ENCODE measurements at regions not wholly inside any gene's neighbourhood (a gene's known extent, or its start where the extent isn't known, plus 50 kb on each side); places are given as distances from the start of the nearest gene placed in this dataset.

- intact Hi-C loops (cut with DNase I) = no loop called here
- H3K4me3 ChIP-seq = no peak overlapping the region
- WGBS, 4 donors = 80 to 93% (median 84%) methylated on average over 1 of the region's 1 CpG
These were observed 606.7 kb downstream of the TAF11L14 start for GRCh38 chr5:18240971-18241370.

GRCh38 chr5:18243846-18244245 lies 609.6 kb downstream of the TAF11L14 start:
- TF ChIP-seq POLR2A (IDR thresholded peaks at IDR 0.05) (no peak), CTCF (IDR thresholded peaks at IDR 0.05) (no peak)
- Histone ChIP-seq H3K9me3 (replicated peaks in 1 of 3) (no peaks in the 10 kb centered on the region), H3K27me3 (no peaks in the 10 kb centered on the region), H3K4me3 (no peak overlapping the region), H3K4me1 (replicated peaks in 1 of 2) (no peaks in the 10 kb centered on the region), H3K27ac (no peak overlapping the region), H3K36me3 (replicated peaks in 1 of 2) (no peaks in the 10 kb centered on the region)
- WGBS, 4 donors = 52 to 64% (median 54%) methylated on average over 2 of the region's 2 CpGs
- intact Hi-C loops (cut with DNase I) = no loop called here
- no peak for DNase-seq

More at GRCh38 chr5:18240971-18241370, 606.7 kb downstream of the TAF11L14 start:
- Histone ChIP-seq H3K27me3 (no peaks in the 10 kb centered on the region), H3K27ac (no peak overlapping the region), H3K36me3 (replicated peaks in 1 of 2) (no peaks in the 10 kb centered on the region), H3K4me1 (replicated peaks in 1 of 2) (no peaks in the 10 kb centered on the region), H3K9me3 (replicated peaks in 1 of 3) (no peaks in the 10 kb centered on the region)
- no peak for DNase-seq
- no peak for TF ChIP-seq CTCF (IDR thresholded peaks at IDR 0.05)
- no peak for TF ChIP-seq POLR2A (IDR thresholded peaks at IDR 0.05)

- Histone ChIP-seq H3K4me1 (replicated peaks in 1 of 2) (no peaks in the 10 kb centered on the region), H3K27ac (no peak overlapping the region), H3K4me3 (no peak overlapping the region), H3K27me3 (no peaks in the 10 kb centered on the region), H3K9me3 (replicated peaks in 1 of 3) (no peaks in the 10 kb centered on the region), H3K36me3 (replicated peaks in 1 of 2) (no peaks in the 10 kb centered on the region)
- DNase-seq = no peak
- TF ChIP-seq CTCF (IDR thresholded peaks at IDR 0.05) (no peak), POLR2A (IDR thresholded peaks at IDR 0.05) (no peak)
- intact Hi-C loops (cut with DNase I) = no loop called here
These were observed 610.0 kb downstream of the TAF11L14 start for GRCh38 chr5:18244309-18244708.

DNA sequence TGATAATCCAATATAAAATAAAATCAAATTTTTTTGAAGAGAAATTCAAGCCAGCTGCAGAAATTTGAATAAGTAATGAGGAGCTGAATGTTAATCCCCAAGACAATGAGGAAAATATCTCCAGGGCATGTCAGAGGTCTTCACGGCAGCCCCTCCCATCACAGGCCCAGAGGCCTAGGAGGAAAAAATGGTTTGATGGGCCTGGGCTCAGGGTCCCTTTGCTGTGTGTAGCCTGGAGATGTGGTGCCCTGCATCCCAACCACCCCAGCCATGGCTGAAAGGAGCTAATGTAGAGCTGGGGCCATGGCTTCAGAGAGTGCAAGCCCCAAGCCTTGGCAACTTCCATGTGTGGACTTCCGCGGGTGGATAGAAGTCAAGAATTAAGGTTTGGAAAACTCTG lies 618.3 kb downstream of the TAF11L14 start:
- Histone ChIP-seq H3K27ac (no peak overlapping the region), H3K9me3 (replicated peaks in 1 of 3) (no peaks in the 10 kb centered on the region), H3K27me3 (no peaks in the 10 kb centered on the region), H3K4me3 (no peak overlapping the region), H3K36me3 (replicated peaks in 1 of 2) (no peaks in the 10 kb centered on the region), H3K4me1 (replicated peaks in 1 of 2) (no peaks in the 10 kb centered on the region)
- TF ChIP-seq CTCF (IDR thresholded peaks at IDR 0.05) = no peak
- no peak for TF ChIP-seq POLR2A (IDR thresholded peaks at IDR 0.05)
- no peak for DNase-seq
- WGBS, 4 donors = 89 to 96% (median 91%) methylated on average over 3 of the region's 3 CpGs
- intact Hi-C loops (cut with DNase I) = no loop called here

Data from adrenal gland (tissue), 9 donors.